GM12878 (cell line): ENCODE measurements at regions not wholly inside any gene's neighbourhood (a gene's known extent, or its start where the extent isn't known, plus 50 kb on each side); places are given as distances from the start of the nearest gene placed in this dataset.

Experiments
- ATAC-seq: fragments of 200-7000 bp; cut with Tn5 transposase; 3 replicates; pipeline ENCODE4 v1.9.1; 2020; ENCODE audit warnings: mild to moderate bottlenecking, moderate library complexity
- BruUV-seq: library from RNA; stranded (reverse); fragments of 400-500 nt; replicated peaks from 2 replicates; lab custom pipeline; 2021; lab: Mats Ljungman, UMichigan
- CTCF ChIA-PET: fragments of 300-600 bp; sonication (Branson Sonifier 250); formaldehyde crosslinking; extraction: SDS; loops from one replicate; lab custom pipeline; 2021; ENCODE audit warnings: inconsistent platforms; lab: Yijun Ruan, JAX
- POLR2A ChIA-PET: fragments of 350-600 bp; formaldehyde crosslinking; extraction: SDS; loops from one replicate; lab custom pipeline; 2021; ENCODE audit warnings: inconsistent platforms; lab: Charles Lee
- RAD21 ChIA-PET: fragments of 300-600 bp; sonication (Branson Sonifier 250); formaldehyde crosslinking; loops from one replicate; lab custom pipeline; 2023; ENCODE audit warnings: antibody characterized with exemption; ENCODE audit not compliant: unreplicated experiment; lab: Charles Lee
- SMC1A ChIA-PET: fragments of 300-600 bp; sonication (Branson Sonifier 250); formaldehyde crosslinking; loops from one replicate; lab custom pipeline; 2023; ENCODE audit not compliant: unreplicated experiment, uncharacterized antibody; lab: Charles Lee
- DNase-seq: peaks from one replicate; pipeline ENCODE4 v3.0.0-alpha.2; 2011; ENCODE audit warnings: low read depth, low spot score
- FAIRE-seq: peaks from 3 replicates; lab custom pipeline; 2011; peaks lifted over from hg19 to GRCh38; lab: Jason Lieb, UNC
- H2AFZ ChIP-seq: 2 replicates; pipeline ENCODE4 v1.6.0; 2011; ENCODE audit warnings: low read depth, low read length, control low read depth; ENCODE audit not compliant: control insufficient read depth
- H3K27ac ChIP-seq: 2 replicates; pipeline ENCODE4 v1.5.1; 2011; ENCODE audit warnings: control low read depth; ENCODE audit not compliant: control insufficient read depth, insufficient read depth
- H3K27me3 ChIP-seq, 2 experiments: replicated peaks in 1 of 2; 2 replicates each; pipeline versions ENCODE4 v1.6.0 to v1.6.1; 2011; ENCODE audit warnings: low read length in 1 of 2; ENCODE audit not compliant: control insufficient read depth in 2 of 2, insufficient read depth in 2 of 2
- H3K36me3 ChIP-seq, 2 experiments: 2 replicates each; pipeline ENCODE4 v1.5.1; 2011; ENCODE audit warnings: low read length in 1 of 2; ENCODE audit not compliant: control insufficient read depth in 2 of 2, insufficient read depth in 2 of 2
- H3K4me1 ChIP-seq: 2 replicates; pipeline ENCODE4 v1.6.1; 2011; ENCODE audit warnings: mild to moderate bottlenecking, low read length, moderate library complexity, mixed read lengths; ENCODE audit not compliant: control insufficient read depth, insufficient read depth
- H3K4me2 ChIP-seq: 2 replicates; pipeline ENCODE4 v1.6.0; 2011; ENCODE audit warnings: control low read depth; ENCODE audit not compliant: control insufficient read depth, insufficient read depth
- H3K4me3 ChIP-seq: fragments of 200-600 bp; sonication (generic); 2 replicates; pipeline ENCODE4 v1.5.1; 2016
- H3K79me2 ChIP-seq: 2 replicates; pipeline ENCODE4 v1.6.0; 2011; ENCODE audit warnings: low read length; ENCODE audit not compliant: control insufficient read depth, insufficient read depth
- H3K9ac ChIP-seq: 2 replicates; pipeline ENCODE4 v1.8.0; 2011; ENCODE audit warnings: low read length, control low read depth, mixed read lengths; ENCODE audit not compliant: control insufficient read depth, insufficient read depth
- H3K9me3 ChIP-seq: replicated peaks from 3 replicates; pipeline ENCODE4 v1.5.1; 2011; ENCODE audit warnings: mild to moderate bottlenecking, low read length; ENCODE audit not compliant: control insufficient read depth, insufficient read depth
- H4K20me1 ChIP-seq: 2 replicates; pipeline ENCODE4 v1.6.0; 2011; ENCODE audit not compliant: control insufficient read depth, insufficient read depth
- ATF7 ChIP-seq: fragments of 450-650 bp; IDR thresholded peaks from 2 replicates; pipeline ENCODE4 v1.6.1; 2016; ENCODE audit warnings: low read depth, mild to moderate bottlenecking
- BMI1 ChIP-seq: fragments of 450-650 bp; IDR thresholded peaks from 2 replicates; pipeline ENCODE4 v1.6.1; 2016; ENCODE audit warnings: mild to moderate bottlenecking, moderate library complexity, borderline replicate concordance
- CBX3 ChIP-seq: fragments of 200-600 bp; sonication (generic); IDR thresholded peaks from 2 replicates; pipeline ENCODE4 v1.6.1; 2016; ENCODE audit warnings: low read depth, borderline replicate concordance
- CEBPB ChIP-seq, 2 experiments: fragments of 150-350 bp in 1 of 2; IDR thresholded peaks; 2 replicates each; pipeline ENCODE4 v1.6.1; 2012 to 2014; ENCODE audit warnings: low read depth in 2 of 2, low read length in 2 of 2, borderline replicate concordance in 1 of 2, inconsistent platforms in 1 of 2
- GABPA ChIP-seq: IDR thresholded peaks from 2 replicates; pipeline ENCODE4 v1.6.1; 2014; ENCODE audit warnings: antibody characterized with exemption, low read depth, mild to moderate bottlenecking, inconsistent platforms
- IRF3 ChIP-seq: fragments of 450-650 bp; IDR thresholded peaks from 2 replicates; pipeline ENCODE4 v1.6.1; 2014; ENCODE audit warnings: mild to moderate bottlenecking
- KAT2A ChIP-seq: conservative IDR thresholded peaks from 2 replicates; pipeline ENCODE4 v1.6.1; 2011; ENCODE audit warnings: low read depth, low read length; ENCODE audit not compliant: control insufficient read depth
- NFIC ChIP-seq: IDR thresholded peaks from 2 replicates; pipeline ENCODE4 v1.6.1; 2012; ENCODE audit warnings: low read depth, mild to moderate bottlenecking, inconsistent platforms, low read length, moderate library complexity
- NR2C2 ChIP-seq: IDR thresholded peaks from 2 replicates; pipeline ENCODE4 v1.6.1; 2011; ENCODE audit warnings: borderline replicate concordance, low read depth; ENCODE audit not compliant: control insufficient read depth, insufficient read length
- PRDM15 ChIP-seq: fragments of 450-650 bp; formaldehyde crosslinking; IDR thresholded peaks from 2 replicates; pipeline ENCODE4 v1.4.0; 2020; ENCODE audit warnings: mild to moderate bottlenecking, moderate library complexity
- RELA ChIP-seq: fragments of 450-650 bp; IDR thresholded peaks from 2 replicates; pipeline ENCODE4 v1.8.0; 2014; ENCODE audit warnings: borderline replicate concordance; ENCODE audit not compliant: partially characterized antibody
- RELB ChIP-seq: fragments of 450-650 bp; IDR thresholded peaks from 2 replicates; pipeline ENCODE4 v1.6.1; 2017; ENCODE audit warnings: low read depth, mild to moderate bottlenecking, moderate library complexity
- USF2 ChIP-seq: IDR thresholded peaks from 2 replicates; pipeline ENCODE4 v1.6.1; 2011; ENCODE audit warnings: low read depth, low read length, improper control_type of control experiment, borderline replicate concordance
- ZNF207 ChIP-seq: fragments of 450-650 bp; IDR thresholded peaks from 2 replicates; pipeline ENCODE4 v1.6.1; 2014; ENCODE audit warnings: antibody characterized with exemption, mild to moderate bottlenecking, borderline replicate concordance
- WGBS: methylation state at CpG from one replicate; pipeline ENCODE4 v1.1.6; 2016; ENCODE audit warnings: low lambda C conversion rate; ENCODE audit not compliant: insufficient replicate concordance, insufficient coverage; ENCODE audit errors: missing lambda C conversion rate; 5-methylcytosine and 5-hydroxymethylcytosine counted together
- in situ Hi-C: fragments of 300-500 bp; cut with MboI; formaldehyde crosslinking; loops from 9 replicates; pipeline ENCODE4 v1.14.3; 2018; ENCODE audit warnings: mixed read lengths
- intact Hi-C: fragments of 100-400 bp; cut with micrococcal nuclease; formaldehyde crosslinking; loops from one replicate; pipeline ENCODE4 v1.14.2; 2022; ENCODE audit not compliant: unreplicated experiment

- H3K27ac ChIP-seq = no peak overlapping the region
- H2AFZ ChIP-seq = no peak overlapping the region
- FAIRE-seq = no peak
- ChIA-PET RAD21 (interaction anchor here (1.1 to 2.4 kb wide), 7 partner anchors 9 to 237 kb away, joined by 3 to 14 read pairs (median 6); no protein-coding TSS in a partner anchor), CTCF (interaction anchor here (1.3 to 2.3 kb wide), 4 partner anchors 9 to 253 kb away, joined by 3 to 8 read pairs (median 6); no protein-coding TSS in a partner anchor), POLR2A (interaction anchor here (0.5 to 1.3 kb wide), 5 partner anchors 16 to 45 kb away, joined by 3 to 5 read pairs (median 4); no protein-coding TSS in a partner anchor), SMC1A (interaction anchor here (0.7 to 5.1 kb wide), 7 partner anchors 10 to 71 kb away, joined by 3 to 44 read pairs (median 7); partner anchors contain the start of gene NAA20)
- no peaks in the 10 kb centered on the region for H4K20me1 ChIP-seq
- no peaks in the 10 kb centered on the region for H3K79me2 ChIP-seq
- TF ChIP-seq CEBPB (IDR thresholded peaks at IDR 0.05; ENCODE audit: borderline replicate concordance in 1 of 2, low read depth in 2 of 2, low read length in 2 of 2) = no peak
- no peak for TF ChIP-seq RELB
- TF ChIP-seq IRF3 = no peak
- TF ChIP-seq PRDM15 (CRISPR knock-in tag) = no peak
- no peak for TF ChIP-seq ZNF207
- no peak for TF ChIP-seq NR2C2
- TF ChIP-seq NFIC = no peak
- TF ChIP-seq RELA = no peak
- no peak for TF ChIP-seq KAT2A
- TF ChIP-seq CBX3 = no peak
- TF ChIP-seq BMI1 = no peak
- no peak for TF ChIP-seq ATF7
- TF ChIP-seq USF2 = no peak
- TF ChIP-seq GABPA = no peak
- intact Hi-C loops (loop anchor here (1.0 kb wide), 1 partner anchor 31 kb away; no protein-coding TSS in a partner anchor), in situ Hi-C loops (no loop called here)
- H3K4me1 ChIP-seq = peaks cover 19% of the 10 kb centered on the region
- WGBS = 82% methylated on average over 14 of the region's 14 CpGs
- no TSS peak for BruUV-seq
- DNase-seq = no peak
- H3K4me2 ChIP-seq = no peak overlapping the region; the same call in 1 of the 2 replicates
- no peaks in the 10 kb centered on the region for H3K36me3 ChIP-seq
- no peak overlapping the region for H3K4me3 ChIP-seq
- H3K9me3 ChIP-seq = no peaks in the 10 kb centered on the region
- no peaks in the 10 kb centered on the region for H3K27me3 ChIP-seq
- no peak for ATAC-seq
- H3K9ac ChIP-seq = no peak overlapping the region
Observed at GRCh38 chr20:19945732-19946670, 71.2 kb upstream of the NAA20 start.
